Panc1 (cell line): ENCODE measurements at regions not wholly inside any gene's neighbourhood (a gene's known extent, or its start where the extent isn't known, plus 50 kb on each side); places are given as distances from the start of the nearest gene placed in this dataset.

Experiments
- ATAC-seq: fragments of 200-7000 bp; cut with Tn5 transposase; 2 replicates; pipeline ENCODE4 v1.9.1; 2020; ENCODE audit warnings: mild to moderate bottlenecking, moderate library complexity
- BruUV-seq: library from RNA; stranded (reverse); fragments of 400-500 nt; replicated peaks from 2 replicates; lab custom pipeline; 2021; lab: Mats Ljungman, UMichigan
- CTCF ChIA-PET: fragments of 300-600 bp; sonication (Branson Sonifier 250); formaldehyde crosslinking; loops from one replicate; lab custom pipeline; 2022; ENCODE audit warnings: antibody characterized with exemption; lab: Charles Lee
- POLR2A ChIA-PET: fragments of 300-600 bp; sonication (Branson Sonifier 250); formaldehyde crosslinking; loops from one replicate; lab custom pipeline; 2022; ENCODE audit warnings: antibody characterized with exemption; lab: Charles Lee
- DNase-seq: peaks from one replicate; pipeline ENCODE4 v3.0.0-alpha.2; 2010; ENCODE audit warnings: low read depth, low spot score
- H3K27ac ChIP-seq: 2 replicates; pipeline ENCODE4 v1.5.1; 2011; ENCODE audit warnings: mild to moderate bottlenecking, low read length, inconsistent platforms
- H3K27me3 ChIP-seq: fragments of 200-500 bp; sonication (Bioruptor generic); 2 replicates; pipeline ENCODE4 v1.6.0; 2014; ENCODE audit warnings: low read length, inconsistent platforms; ENCODE audit not compliant: control insufficient read depth, insufficient read depth
- H3K36me3 ChIP-seq: fragments of 200-500 bp; sonication (Bioruptor generic); 2 replicates; pipeline ENCODE4 v1.5.1; 2014; ENCODE audit warnings: inconsistent platforms, mild to moderate bottlenecking, low read length, moderate library complexity; ENCODE audit not compliant: control insufficient read depth, insufficient read depth
- H3K4me1 ChIP-seq: 2 replicates; pipeline ENCODE4 v1.5.1; 2011; ENCODE audit warnings: inconsistent platforms, mild to moderate bottlenecking, low read length, moderate library complexity; ENCODE audit not compliant: control insufficient read depth, insufficient read depth
- H3K4me3 ChIP-seq, 2 experiments: 2 replicates each; pipeline ENCODE4 v1.5.1; 2011 to 2012; ENCODE audit warnings: low read depth in 2 of 2, low read length in 2 of 2, mild to moderate bottlenecking in 2 of 2, inconsistent platforms in 1 of 2, moderate library complexity in 1 of 2
- H3K9me3 ChIP-seq: fragments of 200-500 bp; sonication (Bioruptor generic); 2 replicates; pipeline ENCODE4 v1.5.1; 2014; ENCODE audit warnings: low read depth, mild to moderate bottlenecking, inconsistent platforms, low read length, moderate library complexity; ENCODE audit not compliant: control insufficient read depth, insufficient read depth
- POLR2AphosphoS5 ChIP-seq: IDR thresholded peaks from 2 replicates; pipeline ENCODE4 v1.6.1; 2012; ENCODE audit warnings: mild to moderate bottlenecking, low read depth, low read length, moderate library complexity
- SIN3A ChIP-seq: IDR thresholded peaks from 2 replicates; pipeline ENCODE4 v1.6.1; 2012; ENCODE audit warnings: low read depth, mild to moderate bottlenecking, low read length, moderate library complexity, borderline replicate concordance; ENCODE audit not compliant: insufficient read depth
- TCF7L2 ChIP-seq: IDR thresholded peaks from 2 replicates; pipeline ENCODE4 v1.6.1; 2011; ENCODE audit warnings: mild to moderate bottlenecking, low read depth, low read length, inconsistent platforms
- in situ Hi-C: cut with HindIII; loops from 2 replicates; pipeline ENCODE4 v1.10.0; 2016; ENCODE audit warnings: low sequenced_read_pairs, low pct_unique_long_range_greater_than_20kb
- intact Hi-C: fragments of 100-400 bp; cut with micrococcal nuclease; formaldehyde crosslinking; loops from one replicate; pipeline ENCODE4 v1.10.0; 2022; ENCODE audit not compliant: unreplicated experiment
- TF ChIP-seq, protein P1 (sequence below), 2 experiments: IDR thresholded peaks; 2 replicates each; pipeline ENCODE4 v1.6.1; 2011 to 2012; ENCODE audit warnings: low read depth in 2 of 2, control low read depth in 1 of 2, low read length in 1 of 2, mild to moderate bottlenecking in 1 of 2, moderate library complexity in 1 of 2; ENCODE audit not compliant: insufficient read depth in 1 of 2
- TF ChIP-seq, protein P2 (sequence below): fragments of 450-650 bp; IDR thresholded peaks from 2 replicates; pipeline ENCODE4 v1.5.1; 2017; ENCODE audit warnings: mild to moderate bottlenecking

DNA sequence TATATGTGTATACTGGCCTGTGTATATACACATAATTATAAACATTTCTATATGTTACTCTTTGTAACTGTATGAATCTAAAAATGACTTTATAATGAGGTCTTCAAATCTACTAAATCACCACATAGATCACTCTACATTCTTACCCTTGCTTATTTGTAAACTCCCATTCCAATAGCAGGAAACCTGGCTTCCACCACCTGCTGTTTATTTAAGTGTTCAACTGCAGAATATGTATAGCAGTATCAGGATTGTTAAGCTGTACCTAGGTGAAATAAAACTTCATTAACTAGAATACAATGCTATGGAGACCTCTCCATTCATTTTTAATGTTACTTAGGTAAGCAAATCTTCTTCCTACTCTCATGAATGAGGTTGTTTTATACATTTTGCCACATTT is 1351.1 kb upstream of the B3GALT2 start:
- TF ChIP-seq POLR2AphosphoS5 (no peak), TCF7L2 (no peak), SIN3A (no peak)
- TF ChIP-seq, protein P1, sequence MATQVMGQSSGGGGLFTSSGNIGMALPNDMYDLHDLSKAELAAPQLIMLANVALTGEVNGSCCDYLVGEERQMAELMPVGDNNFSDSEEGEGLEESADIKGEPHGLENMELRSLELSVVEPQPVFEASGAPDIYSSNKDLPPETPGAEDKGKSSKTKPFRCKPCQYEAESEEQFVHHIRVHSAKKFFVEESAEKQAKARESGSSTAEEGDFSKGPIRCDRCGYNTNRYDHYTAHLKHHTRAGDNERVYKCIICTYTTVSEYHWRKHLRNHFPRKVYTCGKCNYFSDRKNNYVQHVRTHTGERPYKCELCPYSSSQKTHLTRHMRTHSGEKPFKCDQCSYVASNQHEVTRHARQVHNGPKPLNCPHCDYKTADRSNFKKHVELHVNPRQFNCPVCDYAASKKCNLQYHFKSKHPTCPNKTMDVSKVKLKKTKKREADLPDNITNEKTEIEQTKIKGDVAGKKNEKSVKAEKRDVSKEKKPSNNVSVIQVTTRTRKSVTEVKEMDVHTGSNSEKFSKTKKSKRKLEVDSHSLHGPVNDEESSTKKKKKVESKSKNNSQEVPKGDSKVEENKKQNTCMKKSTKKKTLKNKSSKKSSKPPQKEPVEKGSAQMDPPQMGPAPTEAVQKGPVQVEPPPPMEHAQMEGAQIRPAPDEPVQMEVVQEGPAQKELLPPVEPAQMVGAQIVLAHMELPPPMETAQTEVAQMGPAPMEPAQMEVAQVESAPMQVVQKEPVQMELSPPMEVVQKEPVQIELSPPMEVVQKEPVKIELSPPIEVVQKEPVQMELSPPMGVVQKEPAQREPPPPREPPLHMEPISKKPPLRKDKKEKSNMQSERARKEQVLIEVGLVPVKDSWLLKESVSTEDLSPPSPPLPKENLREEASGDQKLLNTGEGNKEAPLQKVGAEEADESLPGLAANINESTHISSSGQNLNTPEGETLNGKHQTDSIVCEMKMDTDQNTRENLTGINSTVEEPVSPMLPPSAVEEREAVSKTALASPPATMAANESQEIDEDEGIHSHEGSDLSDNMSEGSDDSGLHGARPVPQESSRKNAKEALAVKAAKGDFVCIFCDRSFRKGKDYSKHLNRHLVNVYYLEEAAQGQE (IDR thresholded peaks at IDR 0.05; ENCODE audit: insufficient read depth in 1 of 2, low read depth in 2 of 2, low read length in 1 of 2): no peak
- TF ChIP-seq, protein P2, sequence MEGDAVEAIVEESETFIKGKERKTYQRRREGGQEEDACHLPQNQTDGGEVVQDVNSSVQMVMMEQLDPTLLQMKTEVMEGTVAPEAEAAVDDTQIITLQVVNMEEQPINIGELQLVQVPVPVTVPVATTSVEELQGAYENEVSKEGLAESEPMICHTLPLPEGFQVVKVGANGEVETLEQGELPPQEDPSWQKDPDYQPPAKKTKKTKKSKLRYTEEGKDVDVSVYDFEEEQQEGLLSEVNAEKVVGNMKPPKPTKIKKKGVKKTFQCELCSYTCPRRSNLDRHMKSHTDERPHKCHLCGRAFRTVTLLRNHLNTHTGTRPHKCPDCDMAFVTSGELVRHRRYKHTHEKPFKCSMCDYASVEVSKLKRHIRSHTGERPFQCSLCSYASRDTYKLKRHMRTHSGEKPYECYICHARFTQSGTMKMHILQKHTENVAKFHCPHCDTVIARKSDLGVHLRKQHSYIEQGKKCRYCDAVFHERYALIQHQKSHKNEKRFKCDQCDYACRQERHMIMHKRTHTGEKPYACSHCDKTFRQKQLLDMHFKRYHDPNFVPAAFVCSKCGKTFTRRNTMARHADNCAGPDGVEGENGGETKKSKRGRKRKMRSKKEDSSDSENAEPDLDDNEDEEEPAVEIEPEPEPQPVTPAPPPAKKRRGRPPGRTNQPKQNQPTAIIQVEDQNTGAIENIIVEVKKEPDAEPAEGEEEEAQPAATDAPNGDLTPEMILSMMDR: no peak

DNA sequence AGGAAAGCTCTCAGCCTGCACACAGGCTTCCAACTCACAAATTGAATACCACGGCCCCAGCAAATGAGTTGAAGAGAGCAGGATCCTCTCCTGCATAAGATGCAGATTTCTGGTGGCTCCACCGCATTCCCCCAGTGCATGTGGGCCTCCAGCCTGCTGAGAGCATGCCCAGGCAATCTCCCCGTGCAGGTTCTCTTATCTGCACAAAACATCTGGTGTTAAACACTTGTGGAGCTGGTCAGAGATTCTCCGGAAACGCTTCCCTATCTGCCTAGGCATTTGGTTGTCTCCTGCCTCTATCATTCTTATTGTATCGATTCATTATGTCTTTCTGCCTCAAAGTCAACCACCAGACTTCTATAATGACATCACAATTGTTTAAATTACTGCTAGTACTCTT is 1349.0 kb upstream of the B3GALT2 start:
- Histone ChIP-seq H3K4me3 (no peak overlapping the region), H3K36me3 (no peaks in the 10 kb centered on the region), H3K27me3 (no peaks in the 10 kb centered on the region), H3K9me3 (no peaks in the 10 kb centered on the region), H3K4me1 (no peaks in the 10 kb centered on the region), H3K27ac (no peak overlapping the region)
- BruUV-seq: no TSS peak
- intact Hi-C loops: no loop called here
- ATAC-seq: no peak
- POLR2A ChIA-PET: interaction anchor here (0.6 kb wide), 1 partner anchor 948 kb away, joined by 5 read pairs; no protein-coding TSS in a partner anchor
- CTCF ChIA-PET: no interaction called here
- no peak for DNase-seq
- in situ Hi-C loops: no loop called here
- TF ChIP-seq, protein P2: no peak
- TF ChIP-seq, protein P1 (IDR thresholded peaks at IDR 0.05; ENCODE audit: insufficient read depth in 1 of 2, low read depth in 2 of 2, low read length in 1 of 2): no peak
- TF ChIP-seq TCF7L2 (no peak), POLR2AphosphoS5 (no peak), SIN3A (no peak)

More for the DNA sequence above, 1351.1 kb upstream of the B3GALT2 start:
- in situ Hi-C loops (no loop called here), intact Hi-C loops (no loop called here)
- no peak for DNase-seq
- H3K27ac ChIP-seq: no peak overlapping the region
- no peaks in the 10 kb centered on the region for H3K36me3 ChIP-seq
- ATAC-seq: no peak
- no peaks in the 10 kb centered on the region for H3K27me3 ChIP-seq
- H3K4me1 ChIP-seq: no peaks in the 10 kb centered on the region
- H3K4me3 ChIP-seq: no peak overlapping the region
- POLR2A ChIA-PET: no interaction called here
- BruUV-seq: no TSS peak
- no peaks in the 10 kb centered on the region for H3K9me3 ChIP-seq
- CTCF ChIA-PET: no interaction called here
